Neural progenitor cell (in vitro differentiated cells): ENCODE measurements at regions not wholly inside any gene's neighbourhood (a gene's known extent, or its start where the extent isn't known, plus 50 kb on each side); places are given as distances from the start of the nearest gene placed in this dataset.

Experiments used
- EZH2 ChIP-seq: fragments of 200-600 bp; sonication (generic); IDR thresholded peaks from 2 replicates; pipeline ENCODE4 v1.6.1; 2017; ENCODE audit warnings: antibody characterized with exemption, mild to moderate bottlenecking, moderate library complexity
- TF ChIP-seq, protein P1 (sequence below): fragments of 200-600 bp; sonication (generic); IDR thresholded peaks from 2 replicates; pipeline ENCODE4 v1.5.1; 2017; ENCODE audit warnings: antibody characterized with exemption, mild to moderate bottlenecking

DNA sequence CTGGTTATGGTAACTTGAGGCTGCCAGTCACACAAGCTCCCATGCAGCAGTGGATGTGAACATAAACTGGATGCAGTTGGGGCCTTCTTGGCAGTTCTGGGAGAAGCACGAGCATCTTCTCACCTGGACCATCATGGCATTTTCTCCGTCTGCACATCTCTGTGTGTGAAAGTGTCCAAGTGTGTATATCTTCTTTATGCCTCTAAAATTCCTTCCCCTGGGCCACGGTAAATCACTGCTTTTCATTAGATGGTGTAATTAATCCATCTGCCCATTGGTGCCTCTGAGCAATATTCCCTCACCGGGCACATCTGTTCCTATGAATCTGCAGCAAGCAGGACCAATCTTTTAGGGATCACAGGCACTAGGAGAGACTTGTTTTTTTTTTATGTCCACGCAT is 138.0 kb downstream of the MAP3K7 start:
- TF ChIP-seq, protein P1, sequence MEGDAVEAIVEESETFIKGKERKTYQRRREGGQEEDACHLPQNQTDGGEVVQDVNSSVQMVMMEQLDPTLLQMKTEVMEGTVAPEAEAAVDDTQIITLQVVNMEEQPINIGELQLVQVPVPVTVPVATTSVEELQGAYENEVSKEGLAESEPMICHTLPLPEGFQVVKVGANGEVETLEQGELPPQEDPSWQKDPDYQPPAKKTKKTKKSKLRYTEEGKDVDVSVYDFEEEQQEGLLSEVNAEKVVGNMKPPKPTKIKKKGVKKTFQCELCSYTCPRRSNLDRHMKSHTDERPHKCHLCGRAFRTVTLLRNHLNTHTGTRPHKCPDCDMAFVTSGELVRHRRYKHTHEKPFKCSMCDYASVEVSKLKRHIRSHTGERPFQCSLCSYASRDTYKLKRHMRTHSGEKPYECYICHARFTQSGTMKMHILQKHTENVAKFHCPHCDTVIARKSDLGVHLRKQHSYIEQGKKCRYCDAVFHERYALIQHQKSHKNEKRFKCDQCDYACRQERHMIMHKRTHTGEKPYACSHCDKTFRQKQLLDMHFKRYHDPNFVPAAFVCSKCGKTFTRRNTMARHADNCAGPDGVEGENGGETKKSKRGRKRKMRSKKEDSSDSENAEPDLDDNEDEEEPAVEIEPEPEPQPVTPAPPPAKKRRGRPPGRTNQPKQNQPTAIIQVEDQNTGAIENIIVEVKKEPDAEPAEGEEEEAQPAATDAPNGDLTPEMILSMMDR = no peak
- TF ChIP-seq EZH2 = no peak
